HG03139 (cell line): ENCODE measurements at regions not wholly inside any gene's neighbourhood (a gene's known extent, or its start where the extent isn't known, plus 50 kb on each side); places are given as distances from the start of the nearest gene placed in this dataset.

Experiments
- ATAC-seq: cut with Tn5 transposase; IDR thresholded peaks from one replicate; pipeline ENCODE4 v1.9.1; 2021; ENCODE audit not compliant: unreplicated experiment

- no peak for ATAC-seq
Observed at GRCh38 chr2:16005816-16006536, 65.6 kb downstream of the MYCN start.

GRCh38 chr2:16005389-16005788 lies 65.0 kb downstream of the MYCN start:
- no peak for ATAC-seq

GRCh38 chr2:16003809-16004208 lies 63.5 kb downstream of the MYCN start:
- no peak for ATAC-seq

- ATAC-seq = no peak
Observed at GRCh38 chr2:16003152-16003551, 62.8 kb downstream of the MYCN start.

GRCh38 chr2:16002575-16002974 lies 62.2 kb downstream of the MYCN start:
- ATAC-seq = no peak

DNA sequence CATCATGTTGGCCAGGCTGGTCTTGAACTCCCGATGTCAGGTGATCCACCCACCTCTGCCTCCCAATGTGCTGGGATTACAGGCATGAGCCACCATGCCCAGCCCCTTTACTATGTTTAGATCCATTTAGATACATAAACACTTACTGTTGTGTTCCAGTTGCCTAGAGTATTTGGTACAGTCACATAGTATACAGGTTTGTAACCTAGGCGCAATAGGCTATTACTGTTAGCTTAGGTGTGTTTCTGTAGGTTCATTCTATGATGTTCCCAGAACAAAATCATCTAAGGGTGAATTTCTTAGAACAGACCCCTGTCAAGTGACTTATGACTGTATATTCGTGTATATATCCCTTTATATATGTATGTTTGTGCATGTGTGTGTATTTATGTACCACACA lies 61.8 kb downstream of the MYCN start:
- ATAC-seq = no peak

DNA sequence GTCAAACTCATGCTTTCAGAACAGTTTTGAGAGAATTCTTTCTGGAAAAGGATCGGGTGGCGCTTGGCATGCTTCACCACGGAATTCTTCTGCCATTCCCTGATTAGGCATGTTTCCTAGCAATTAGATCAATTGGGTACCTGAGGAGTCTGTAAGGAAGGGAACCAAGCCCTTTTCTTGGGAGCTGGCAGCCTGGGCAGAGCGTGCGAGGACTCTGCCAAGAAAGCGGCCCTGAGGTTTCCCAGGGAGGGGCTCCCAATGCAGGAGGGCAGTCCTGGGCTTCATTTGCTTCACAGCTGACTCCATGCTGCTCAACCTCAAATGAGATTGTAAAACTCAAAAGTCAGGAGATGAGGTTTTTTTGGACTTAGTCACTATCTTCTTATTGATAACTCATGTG lies 60.3 kb downstream of the MYCN start:
- ATAC-seq = no peak

DNA sequence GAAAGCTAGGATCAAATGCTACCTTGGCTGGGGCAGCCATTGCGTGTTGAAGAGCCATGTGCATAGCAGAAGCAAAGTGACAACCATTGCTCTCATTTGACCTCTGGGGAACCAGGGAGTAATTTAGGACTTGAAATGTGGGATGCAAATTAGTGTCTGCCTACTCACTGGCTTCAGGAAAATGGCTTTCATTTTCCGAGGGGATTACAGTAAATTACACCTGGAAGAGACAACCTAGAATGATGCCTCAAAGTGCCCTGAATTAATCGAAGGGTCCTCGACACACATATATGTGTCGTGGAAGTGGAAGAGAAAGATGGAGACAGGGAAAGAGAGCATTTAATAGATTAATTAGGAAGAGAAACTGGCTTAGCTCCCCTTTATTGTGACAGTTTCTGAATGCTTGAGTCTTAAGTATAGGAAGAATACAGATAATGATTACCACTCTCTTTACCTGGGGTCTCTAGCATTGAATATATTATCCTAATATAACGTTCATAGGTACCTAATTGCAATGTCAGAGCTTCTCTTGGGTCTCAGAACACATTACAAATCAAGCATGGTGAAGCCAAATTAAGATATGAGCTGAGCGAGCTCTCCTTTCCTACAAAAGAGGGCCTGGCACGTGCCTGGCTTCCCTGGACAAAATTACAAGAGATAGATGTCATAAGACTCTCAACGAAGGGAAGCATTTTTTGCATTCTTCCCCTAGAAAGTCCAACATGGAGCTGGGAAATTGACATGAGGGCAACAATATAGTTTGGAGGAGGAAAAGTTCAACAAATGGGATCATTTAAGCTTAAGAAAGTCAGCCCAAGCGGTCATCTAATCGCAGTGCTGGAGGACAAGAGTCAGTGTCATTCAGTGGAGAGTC lies 59.5 kb downstream of the MYCN start:
- no peak for ATAC-seq

DNA sequence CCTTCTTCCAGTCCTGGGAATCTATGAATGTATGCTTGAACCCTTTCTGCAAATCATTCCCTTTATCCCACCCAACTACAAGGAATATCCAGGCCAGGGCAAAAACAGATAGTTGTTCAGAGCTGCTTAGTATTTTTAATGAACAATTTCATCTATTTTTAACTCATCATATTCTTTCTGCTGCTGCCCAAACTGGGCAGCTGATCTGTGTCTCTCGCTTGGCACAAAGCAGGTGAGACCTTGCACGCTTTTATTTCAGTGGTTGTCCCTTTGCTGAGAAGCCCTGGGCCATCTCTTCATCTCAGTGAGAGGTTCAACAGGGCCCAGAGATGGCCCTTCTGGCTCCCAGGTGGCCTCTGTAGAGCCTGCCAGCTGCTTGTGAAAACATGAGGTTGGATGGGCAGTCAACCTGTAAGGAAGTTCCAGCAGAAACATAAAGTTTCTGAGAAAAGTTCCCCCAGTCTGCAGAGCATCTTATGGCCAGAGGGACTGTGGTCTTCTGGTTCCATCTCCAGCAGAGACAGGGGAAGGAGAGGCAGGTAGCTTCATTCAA lies 57.5 kb downstream of the MYCN start:
- ATAC-seq = no peak

DNA sequence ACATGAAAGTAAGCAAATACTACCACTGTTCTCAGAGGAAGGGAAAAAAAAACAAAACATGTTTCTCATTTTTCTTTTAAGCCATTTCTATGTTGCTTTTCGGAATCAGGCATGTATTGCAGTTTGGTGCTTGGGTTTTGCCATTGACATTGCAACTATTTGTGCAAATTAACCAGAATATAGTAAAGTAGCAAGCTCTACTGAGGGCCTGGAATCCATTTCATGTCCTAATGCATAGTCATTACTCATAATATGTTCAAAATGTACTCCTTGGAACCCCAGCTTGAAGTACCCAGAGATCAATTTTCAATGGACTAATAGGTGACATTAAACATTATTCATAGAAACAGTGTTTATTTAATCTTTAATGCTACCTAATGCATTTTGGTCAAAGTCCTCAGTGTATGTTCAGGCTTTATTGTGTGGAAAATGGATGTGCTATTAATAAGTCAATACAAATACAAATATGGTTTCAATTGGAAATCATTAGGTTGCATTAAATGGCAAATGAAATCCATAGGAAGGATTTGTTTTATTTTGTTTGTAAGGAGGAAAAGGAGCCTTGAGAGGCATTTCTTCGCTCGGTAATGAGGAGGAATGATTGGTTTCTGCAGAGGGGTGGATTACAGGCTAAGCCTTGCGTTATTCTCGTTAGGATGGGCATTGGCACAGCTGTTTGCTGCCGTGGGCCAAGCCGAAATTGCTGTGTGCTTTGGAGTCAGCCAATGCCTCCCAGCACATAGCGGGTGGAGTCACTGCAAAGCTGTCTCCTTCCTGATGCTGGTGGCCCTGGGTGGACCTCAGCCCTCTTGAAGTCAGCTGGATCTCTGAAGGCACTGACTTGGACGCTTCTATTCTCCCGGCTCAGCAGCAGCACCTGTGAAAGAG lies 56.4 kb downstream of the MYCN start:
- ATAC-seq = no peak
